ENCODE measurements at regions not wholly inside any gene's neighbourhood (a gene's known extent, or its start where the extent isn't known, plus 50 kb on each side); places are given as distances from the start of the nearest gene placed in this dataset.

DNA sequence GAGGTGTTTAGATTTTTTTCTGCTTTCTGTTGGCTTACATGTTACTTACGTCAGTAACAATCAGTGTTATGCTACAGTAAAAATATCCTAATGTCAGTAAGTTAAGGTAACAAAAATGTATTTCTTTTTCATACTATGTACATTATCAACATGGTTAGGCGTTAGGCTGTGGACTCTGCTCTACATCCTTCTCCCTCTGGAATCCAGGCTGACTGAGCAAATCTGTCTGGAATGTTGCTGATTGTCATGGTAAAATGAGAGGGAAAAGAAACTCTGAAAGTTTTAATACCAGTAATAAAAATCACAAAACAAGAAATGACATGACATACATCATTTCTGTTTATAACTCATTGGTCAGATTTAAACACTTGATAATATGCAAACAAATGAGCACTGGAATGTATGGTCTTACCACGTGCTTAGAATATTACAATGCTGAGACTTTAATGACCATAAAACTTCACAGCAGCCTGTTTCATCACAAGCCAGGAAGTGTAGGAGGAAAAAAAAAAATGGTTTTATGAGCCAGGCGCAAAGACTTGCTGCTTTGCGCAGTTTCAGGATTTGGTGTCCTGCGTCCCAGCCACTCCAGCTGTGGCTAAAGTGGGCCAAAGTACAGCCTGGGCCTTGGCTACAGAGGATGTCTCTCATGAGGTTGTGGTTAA is 252.4 kb downstream of the FSIP2 start:
- DNase-seq: no peak

DNA sequence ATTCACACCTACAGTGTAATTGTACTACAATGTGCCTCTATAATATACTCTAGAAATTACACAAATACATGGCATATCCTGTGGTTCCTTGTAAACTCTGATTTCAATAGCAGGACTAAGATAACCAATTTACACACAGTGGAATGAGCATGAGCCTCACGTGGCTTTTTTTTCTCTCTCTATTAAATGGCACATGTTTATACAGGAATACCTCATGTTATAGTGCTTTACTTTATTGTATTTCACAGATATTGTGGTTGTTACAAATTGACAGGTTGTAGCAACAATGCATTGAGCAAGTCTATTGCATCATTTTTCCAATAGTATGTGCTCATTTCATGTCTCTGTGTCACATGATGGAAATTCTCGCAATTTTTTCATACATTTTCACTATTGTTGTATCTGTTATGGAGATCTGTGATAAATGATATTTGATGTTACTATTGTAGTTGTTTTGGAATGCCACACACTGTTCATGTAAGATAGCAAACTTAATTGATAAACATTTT is 260.0 kb downstream of the FSIP2 start:
- no peak for DNase-seq

DNA sequence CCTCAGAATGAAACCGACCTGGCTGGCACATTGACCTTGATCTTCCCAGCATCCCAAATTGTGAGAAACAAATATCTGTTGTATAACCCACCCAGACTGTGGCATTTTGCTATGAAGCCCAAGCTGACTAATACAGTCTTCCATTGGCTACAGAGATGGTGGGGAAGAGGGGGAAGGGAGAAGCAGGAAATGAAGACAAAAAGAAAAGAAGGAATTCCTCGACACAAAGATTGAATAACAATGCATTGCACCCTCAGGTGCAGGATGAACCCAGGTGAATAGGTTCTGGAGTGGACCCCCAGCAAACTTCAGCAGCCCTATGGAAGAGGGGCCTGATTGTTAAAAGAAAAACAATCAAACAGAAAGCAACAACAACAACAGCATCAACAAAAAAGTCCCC is 270.7 kb downstream of the FSIP2 start:
- DNase-seq: no peak

DNA sequence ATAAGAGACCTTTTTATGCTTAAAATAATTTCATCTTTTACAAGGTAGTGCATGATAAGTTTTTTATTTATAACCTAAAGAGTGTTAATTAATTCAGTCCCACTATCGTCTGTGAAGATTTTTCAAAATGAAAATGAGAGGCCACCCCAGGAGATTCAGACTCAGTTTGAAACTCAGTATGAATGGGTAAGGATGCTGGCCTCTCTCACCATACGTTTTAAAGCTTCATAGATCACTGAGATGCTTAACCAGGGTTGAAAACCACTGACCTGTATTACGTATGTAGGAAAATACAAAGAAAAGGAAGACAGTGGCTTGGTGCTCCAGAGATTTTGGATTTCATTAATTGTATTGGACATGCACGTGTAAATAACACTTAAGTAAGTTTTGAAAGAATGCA is 278.7 kb downstream of the FSIP2 start:
- DNase-seq: no peak

GRCh38 chr2:186024921-186025320 is 286.3 kb downstream of the FSIP2 start:
- DNase-seq: no peak

GRCh38 chr2:186027922-186028321 is 289.3 kb downstream of the FSIP2 start:
- no peak for DNase-seq

- DNase-seq: no peak
These were observed 292.6 kb downstream of the FSIP2 start for GRCh38 chr2:186031229-186031628.

GRCh38 chr2:186032102-186032738 is 293.6 kb downstream of the FSIP2 start:
- no peak for DNase-seq

DNA sequence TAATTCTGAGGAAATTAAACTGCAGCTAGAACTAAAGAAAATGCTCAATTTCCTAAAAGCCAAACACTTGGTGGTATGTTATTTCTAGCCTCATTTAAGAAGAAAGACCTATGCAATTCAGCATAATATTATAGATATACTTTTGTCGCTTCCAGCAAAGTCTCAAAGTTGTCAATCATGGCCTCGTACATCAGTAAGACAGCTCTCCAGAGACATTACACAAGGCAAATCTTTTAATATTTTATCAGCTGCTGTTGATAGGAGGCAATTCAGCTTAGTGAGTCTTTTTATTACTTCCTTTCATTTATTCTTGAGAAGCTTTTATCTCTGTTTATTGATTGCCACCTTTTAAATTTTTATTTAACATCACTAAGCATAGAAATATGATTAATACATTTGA is 294.3 kb downstream of the FSIP2 start:
- DNase-seq: no peak

GRCh38 chr2:186033541-186033940 is 294.9 kb downstream of the FSIP2 start:
- no peak for DNase-seq

DNA sequence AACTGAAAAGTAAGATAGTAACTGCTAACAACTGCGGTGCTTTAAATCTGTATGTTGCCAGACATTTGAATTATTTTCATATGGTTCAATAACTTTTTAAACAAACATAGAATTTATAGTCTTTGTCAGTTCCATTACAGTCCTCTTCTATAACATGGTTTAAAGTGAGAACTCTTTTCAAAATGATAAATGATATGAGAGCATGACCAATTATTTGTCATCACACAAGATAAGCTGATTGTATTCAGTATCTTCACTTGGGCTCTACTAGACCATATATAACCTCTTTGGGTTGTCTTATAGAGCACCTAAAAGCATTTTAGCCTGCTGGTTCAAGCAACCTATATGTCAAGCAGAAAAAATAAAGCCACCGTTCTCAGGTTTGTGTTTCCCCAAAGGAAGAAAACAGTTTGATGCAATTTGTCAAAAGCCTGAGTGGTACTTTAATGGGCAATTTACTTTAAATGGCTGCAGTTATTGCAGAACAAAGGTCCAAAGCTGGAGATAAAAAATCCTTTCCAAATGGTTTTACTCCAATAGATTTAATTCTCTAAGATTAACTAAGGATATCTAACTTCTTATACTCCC is 298.4 kb downstream of the FSIP2 start:
- no peak for DNase-seq

GRCh38 chr2:186042207-186043028 is 303.8 kb downstream of the FSIP2 start:
- DNase-seq: no peak

- no peak for DNase-seq
These were observed 306.2 kb downstream of the FSIP2 start for GRCh38 chr2:186044761-186045160.

DNA sequence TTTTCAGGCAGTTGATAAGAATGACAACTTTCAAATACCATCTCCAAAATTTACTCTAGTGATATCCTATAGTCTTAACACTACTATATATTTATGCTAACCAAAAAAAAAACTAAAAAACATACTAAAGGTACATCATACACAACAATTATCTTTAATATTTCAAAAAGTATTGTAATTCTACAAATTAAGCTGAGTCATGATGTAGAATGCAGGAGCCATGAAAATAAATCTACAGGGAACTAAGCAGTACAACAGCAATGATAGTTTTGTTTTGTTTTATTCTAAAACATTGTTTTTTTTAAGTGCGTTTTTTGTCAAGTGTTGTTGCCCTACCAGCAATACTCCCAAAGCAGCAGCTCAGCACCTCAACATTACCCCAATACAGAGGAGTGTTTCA is 314.3 kb downstream of the FSIP2 start:
- no peak for DNase-seq

- no peak for DNase-seq
These were observed 320.0 kb downstream of the FSIP2 start for GRCh38 chr2:186058614-186059013.

GRCh38 chr2:186059096-186059495 is 320.5 kb downstream of the FSIP2 start:
- DNase-seq: peak; percentile 12

DNA sequence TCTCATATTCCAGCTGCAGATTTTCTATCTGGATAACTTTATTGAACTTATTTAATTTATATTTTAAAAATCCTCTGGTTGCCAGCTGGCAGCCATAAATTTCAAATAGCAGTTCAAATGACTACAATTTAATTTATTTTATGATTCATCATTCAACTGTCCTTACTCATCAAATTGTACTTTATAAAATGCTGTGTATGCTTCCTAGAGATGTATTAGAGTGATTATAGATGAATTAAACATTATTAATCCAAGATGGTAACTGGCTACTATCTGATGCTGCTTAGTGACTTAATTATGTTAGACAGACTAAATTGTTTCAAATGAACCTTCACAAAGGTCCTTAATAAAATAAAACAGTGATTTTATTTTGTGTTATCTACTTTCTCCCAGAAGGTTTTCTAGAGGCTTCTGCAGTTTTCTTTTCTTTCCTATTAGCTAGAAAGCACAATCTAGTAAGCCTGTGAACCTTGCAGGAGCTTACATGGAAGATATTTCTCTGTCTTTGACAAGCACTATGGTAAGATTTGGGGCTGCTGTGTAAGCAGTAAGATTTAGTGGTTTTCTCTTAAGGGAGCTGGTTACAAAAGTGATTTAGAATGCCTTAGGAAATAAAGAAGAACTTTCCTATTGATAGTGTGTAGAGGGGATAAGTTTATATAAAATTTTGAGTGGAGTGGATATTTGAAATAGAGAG is 322.3 kb downstream of the FSIP2 start:
- no peak for DNase-seq

GRCh38 chr2:186064507-186064906 is 325.9 kb downstream of the FSIP2 start:
- DNase-seq: no peak

- DNase-seq: no peak
These were observed 326.9 kb downstream of the FSIP2 start for GRCh38 chr2:186065491-186065890.

DNA sequence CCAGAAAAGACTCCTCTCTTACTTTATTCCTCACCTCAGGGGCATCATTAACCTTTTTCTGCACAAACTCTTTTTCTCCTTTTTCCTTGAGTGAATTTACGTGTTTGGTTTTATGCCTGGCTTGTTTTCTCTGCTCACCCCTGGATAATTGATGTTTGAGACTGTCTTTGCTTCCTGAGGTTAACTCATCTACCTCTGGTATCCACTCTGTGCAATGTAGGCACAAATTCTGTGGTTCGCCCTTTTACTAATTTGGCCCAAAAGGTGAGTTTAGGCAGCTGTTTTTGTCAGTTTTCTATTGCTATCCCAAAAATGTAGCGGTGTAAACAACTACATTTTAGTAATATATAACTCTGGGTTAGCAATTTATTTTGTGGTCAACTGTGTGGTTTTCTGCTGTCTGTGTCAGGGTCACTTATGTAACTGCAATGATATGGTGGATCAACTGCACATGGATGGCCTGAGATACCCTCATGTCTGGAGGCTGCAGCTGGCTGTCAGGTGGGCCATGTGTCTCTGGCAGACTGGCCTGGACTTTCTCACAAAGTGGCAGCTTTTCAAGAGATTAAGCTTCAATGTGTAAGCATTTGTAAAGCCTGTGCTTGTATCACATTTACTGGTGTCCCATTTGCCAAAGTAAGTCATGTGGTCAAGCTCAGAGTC is 329.7 kb downstream of the FSIP2 start:
- no peak for DNase-seq

- DNase-seq: no peak
These were observed 331.1 kb downstream of the FSIP2 start for GRCh38 chr2:186069676-186070075.

- DNase-seq: no peak
These were observed 346.6 kb downstream of the FSIP2 start for GRCh38 chr2:186085226-186085625.

All from dermis blood vessel endothelial cell (primary cell).